Stimulated activated CD8-positive, alpha-beta memory T cell treated with anti-CD3 and anti-CD28 coated beads, Interleukin-4, amount 100 ng/mL, for 24 hours (primary cell): ENCODE measurements at regions not wholly inside any gene's neighbourhood (a gene's known extent, or its start where the extent isn't known, plus 50 kb on each side); places are given as distances from the start of the nearest gene placed in this dataset.

ENCODE experiments used
- DNase-seq: peaks from one replicate; pipeline ENCODE4 v3.0.0-alpha.2; 2020; ENCODE audit warnings: low read depth

DNA sequence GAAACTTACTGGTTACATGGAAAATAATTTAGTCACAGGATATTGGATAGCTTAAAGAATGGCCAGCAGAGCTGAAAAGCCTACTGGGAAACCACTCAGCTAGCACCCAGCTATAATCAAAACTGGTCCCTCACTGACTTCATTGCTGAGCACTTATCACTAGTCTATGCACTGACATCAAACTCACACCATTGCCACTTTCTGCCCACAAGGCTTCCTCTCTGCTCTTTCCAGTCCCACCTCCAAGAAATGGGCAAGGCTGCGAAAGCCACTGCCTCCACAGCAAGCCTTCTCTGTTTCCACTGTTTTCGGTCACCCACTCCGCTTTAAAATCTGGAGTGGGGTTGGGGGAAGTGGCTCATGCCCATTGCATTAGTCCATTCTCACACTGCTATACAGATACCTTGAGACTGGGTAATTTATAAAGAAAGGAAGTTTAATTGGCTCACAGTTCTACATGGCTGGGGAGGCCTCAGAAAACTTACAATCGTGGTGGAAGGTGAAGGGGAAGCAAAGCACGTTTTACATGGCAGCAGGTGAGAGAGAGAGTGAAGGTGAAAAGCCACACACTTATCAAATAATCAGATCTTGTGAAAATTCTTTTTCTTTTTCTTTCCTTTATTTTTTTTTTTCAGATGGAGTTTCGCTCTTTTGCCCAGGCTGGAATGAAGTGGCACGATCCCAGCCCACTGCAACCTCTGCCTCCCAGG lies 77.0 kb upstream of the CERS6 start:
- peak; percentile 12 for DNase-seq

DNA sequence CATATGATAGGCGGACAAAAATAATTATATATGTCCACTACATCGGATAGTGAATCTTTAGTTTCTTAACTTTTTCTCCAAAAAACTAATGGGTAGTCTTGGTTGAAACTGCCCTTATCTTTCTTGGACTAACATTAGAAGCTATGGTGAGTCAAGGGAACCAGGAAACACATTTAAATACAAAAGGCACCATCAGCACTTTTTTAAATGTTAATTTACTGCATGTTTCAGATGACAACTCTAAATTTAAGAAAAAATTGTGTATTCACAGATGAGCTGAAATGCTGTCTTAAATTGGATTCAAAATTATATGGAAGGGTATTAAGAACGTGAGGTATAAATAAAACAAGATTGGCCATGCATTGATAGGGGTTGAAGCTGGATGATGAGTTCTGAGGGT lies 75.6 kb upstream of the CERS6 start:
- DNase-seq, result no peak

DNA sequence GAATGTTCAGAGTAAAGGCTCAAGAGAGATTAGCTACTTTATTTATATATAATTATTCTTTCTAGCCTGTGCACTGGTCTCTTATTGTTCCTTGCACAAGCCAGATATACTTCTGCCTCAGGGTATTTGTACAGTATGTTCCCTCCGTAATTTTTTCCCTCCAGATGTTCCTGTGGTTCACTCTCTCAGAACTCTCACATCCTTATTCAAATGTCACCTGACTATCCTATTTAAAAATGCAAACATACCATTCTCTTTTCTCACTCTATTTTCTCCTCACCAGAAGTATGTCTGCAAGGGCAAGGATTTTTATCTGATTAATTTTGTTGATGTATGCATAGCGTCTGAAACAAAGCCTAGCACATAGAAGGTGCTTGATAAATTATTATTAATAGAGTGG lies 64.0 kb upstream of the CERS6 start:
- DNase-seq, result no peak

DNA sequence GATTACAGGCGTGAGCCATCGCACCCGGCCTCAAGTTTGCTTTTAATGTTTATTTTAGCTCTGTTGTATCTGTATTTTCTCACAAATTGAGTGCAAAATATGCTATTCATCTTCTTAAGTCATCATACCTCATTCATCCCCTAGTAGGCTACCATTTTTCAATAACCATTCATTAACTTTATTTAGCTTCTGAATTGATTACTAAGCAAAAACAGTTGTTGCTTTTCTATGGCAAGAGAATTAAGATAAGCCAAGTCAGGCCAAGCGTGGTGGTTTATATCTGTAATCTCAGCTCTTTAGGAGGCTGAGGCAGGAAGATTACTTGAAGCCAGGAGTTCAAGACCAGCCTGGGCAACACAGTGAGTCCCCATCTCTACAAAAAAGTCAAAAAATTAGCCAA lies 63.3 kb upstream of the CERS6 start:
- no peak for DNase-seq

DNA sequence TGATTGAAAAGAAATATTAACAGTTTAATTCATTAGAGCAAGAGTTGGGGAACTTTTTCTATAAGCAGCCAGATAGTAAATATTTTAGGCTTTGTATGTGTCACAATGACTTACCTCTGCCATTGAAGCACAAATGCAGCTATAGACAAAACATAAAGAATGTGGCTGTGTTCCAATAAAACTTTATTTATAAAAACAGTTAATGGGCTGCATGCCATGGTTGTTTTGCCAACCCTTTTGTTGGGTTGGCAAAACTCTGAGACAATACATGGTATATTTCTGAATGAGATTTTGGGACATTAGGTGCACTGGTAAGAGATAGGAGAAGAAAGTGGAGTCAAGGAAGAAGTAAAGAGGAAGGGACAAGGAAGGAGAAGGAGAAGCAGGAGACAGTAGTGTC lies 61.8 kb upstream of the CERS6 start:
- no peak for DNase-seq

DNA sequence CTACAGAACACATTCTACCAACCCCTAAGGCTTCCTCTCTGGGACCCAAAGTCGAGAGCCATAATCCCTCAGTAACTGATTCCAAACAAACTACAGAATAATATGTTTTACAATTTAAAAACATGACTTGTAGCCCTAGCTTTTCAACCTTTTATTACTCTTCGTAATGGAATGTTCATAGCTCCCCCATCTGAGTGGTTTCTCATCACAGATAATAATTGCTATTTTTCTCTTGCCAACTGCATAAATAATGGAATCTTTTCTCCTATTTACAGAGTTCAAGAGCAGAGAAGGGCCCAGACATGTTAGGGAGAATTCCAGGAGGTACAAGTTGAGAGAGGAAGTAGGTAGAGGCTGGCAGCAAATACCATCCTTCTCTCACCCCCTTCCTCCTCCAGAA lies 59.9 kb upstream of the CERS6 start:
- no peak for DNase-seq

DNA sequence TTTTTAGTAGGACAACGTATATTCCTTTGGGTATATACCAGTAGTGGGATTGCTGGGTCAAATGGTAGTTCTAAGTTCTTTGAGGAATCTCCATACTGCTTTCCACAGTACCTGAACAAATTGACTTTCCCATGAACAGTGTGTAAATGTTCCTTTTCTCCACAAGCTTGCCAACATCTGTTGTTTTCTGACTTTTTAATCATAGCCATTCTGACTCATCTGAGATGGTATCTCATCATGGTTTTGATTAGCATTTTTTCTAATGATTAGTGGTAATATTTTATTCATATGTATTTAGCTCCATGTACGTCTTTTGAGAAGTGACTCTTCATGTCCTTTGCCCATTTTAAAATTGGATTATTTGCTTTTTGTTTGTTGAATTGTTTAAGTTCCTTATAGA lies 58.4 kb upstream of the CERS6 start:
- no peak for DNase-seq

DNA sequence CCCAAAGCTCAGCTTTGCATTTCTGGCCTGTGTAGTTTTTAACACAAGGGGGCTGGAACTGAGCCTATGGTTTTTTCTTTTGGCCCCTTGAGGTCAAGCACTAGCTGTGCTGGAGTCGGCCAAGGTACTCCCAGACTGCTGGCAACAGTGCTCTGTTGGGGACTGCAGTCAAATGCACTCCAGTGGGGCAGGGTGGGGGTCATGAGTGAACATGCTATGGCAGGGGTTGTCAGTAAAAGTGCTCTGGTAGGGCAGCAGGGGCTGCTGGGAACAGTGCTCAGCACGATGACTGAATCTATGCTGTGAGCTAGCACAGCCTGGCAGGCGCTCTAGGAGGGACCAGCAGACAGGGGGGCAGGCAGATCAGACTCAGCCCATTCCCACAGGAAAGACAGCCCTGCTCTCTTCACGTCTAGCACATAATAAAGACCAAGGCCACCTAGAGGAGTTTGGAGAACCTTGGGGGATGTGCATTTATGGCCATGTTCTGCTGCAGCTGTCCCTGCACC lies 55.0 kb upstream of the CERS6 start:
- DNase-seq, result no peak

DNA sequence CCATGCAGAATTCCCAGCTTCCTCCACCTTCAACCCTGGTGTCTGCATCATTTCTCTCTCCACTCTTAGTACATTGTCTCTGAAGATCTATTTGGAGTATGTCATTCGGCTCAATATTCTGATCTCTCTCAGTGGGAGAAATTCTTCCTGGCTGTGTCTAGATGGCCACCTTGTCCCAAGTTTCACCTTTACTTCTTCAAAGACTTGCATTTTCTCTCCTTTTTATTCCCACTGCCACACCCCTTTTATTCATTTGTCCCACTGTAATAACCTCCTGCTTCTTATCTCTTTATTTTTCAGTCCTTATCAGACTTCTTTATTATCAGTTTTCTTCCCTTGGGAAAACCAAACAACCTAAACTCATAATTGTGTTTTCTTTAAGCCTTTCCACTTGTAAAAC lies 54.3 kb upstream of the CERS6 start:
- no peak for DNase-seq

DNA sequence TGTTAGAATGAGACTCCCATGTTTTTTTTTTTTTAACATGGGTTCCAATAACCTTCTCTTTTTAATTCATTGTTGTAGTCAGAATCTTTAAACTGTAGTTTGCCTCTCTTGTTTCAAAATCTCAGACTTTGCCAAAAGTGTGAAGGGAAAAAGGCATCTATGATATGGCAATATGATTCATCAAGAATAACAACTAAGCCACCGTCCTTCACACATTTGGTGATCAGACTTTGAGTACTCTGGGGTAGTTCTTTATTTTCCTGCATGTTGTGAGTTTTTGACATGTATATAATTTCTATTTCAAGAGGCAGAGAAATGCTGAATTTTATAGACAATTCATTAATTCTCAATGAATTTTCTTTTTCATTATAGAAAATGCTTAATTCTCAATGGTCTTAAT lies 53.5 kb upstream of the CERS6 start:
- no peak for DNase-seq

DNA sequence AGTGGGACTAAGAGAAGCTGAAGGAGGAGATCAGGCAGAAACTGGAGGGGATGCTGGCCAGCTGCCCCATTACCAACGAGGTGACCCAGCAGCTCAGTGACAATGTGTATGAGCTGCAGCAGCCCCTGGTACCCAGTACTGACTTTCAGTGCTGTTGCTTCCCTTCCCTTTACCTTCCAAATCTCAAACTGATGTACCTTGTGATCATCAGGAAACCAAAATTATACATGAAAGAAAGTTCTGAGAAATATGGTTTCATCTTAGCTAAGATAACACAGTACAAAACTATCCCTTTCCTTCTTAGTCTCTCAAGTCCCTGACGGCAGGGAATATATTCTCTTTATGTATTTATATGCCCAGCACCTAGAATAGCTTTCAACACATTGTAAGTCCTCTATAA lies 52.3 kb upstream of the CERS6 start:
- no peak for DNase-seq

DNA sequence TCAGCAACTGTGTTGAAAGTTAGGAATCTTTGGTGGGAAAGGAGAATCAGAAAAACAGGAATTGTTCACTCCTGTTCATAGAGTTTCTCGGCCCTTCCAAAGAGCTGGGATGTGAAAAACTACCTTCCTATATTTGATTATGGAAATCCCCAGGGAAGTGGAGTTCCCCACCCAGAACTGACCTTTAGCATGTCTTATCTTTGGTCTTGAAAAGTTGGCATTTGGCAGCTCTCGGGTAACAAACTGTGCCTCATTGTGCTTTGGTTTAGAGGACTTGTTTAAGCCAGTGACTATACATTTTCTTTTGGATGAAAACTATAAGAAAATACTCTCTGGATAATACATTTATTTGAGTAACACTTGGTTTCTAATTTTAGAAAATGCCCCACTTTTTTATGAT lies 51.3 kb upstream of the CERS6 start:
- no peak for DNase-seq
